A549 (cell line): ENCODE measurements at regions not wholly inside any gene's neighbourhood (a gene's known extent, or its start where the extent isn't known, plus 50 kb on each side); places are given as distances from the start of the nearest gene placed in this dataset.

Experiments
- CEBPB ChIP-seq, 2 experiments: fragments of >200 bp in 1 of 2; sonication (Bioruptor Twin) in 1 of 2; formaldehyde crosslinking in 1 of 2; IDR thresholded peaks; 2 replicates each; pipeline ENCODE4 v1.6.1; 2012 to 2016
- EHF ChIP-seq: fragments of 250-450 bp; sonication (Bioruptor Pico); IDR thresholded peaks from 2 replicates; pipeline ENCODE4 v1.5.0; 2020; ENCODE audit warnings: mild to moderate bottlenecking
- EHMT2 ChIP-seq: fragments of 200-600 bp; sonication (generic); IDR thresholded peaks from 2 replicates; pipeline ENCODE4 v1.6.1; 2016; ENCODE audit warnings: antibody characterized with exemption, low read depth, mild to moderate bottlenecking, moderate library complexity
- MAFK ChIP-seq: fragments of 450-650 bp; IDR thresholded peaks from 2 replicates; pipeline ENCODE4 v1.6.1; 2014; ENCODE audit not compliant: partially characterized antibody
- MAZ ChIP-seq: fragments of 150-350 bp; IDR thresholded peaks from 2 replicates; pipeline ENCODE4 v1.6.1; 2014; ENCODE audit warnings: antibody characterized with exemption, low read depth, low read length, borderline replicate concordance
- TF ChIP-seq, protein P1 (sequence below): fragments of 200-600 bp; sonication (generic); IDR thresholded peaks from 2 replicates; pipeline ENCODE4 v1.6.1; 2016; ENCODE audit warnings: antibody characterized with exemption, mild to moderate bottlenecking, moderate library complexity
- TF ChIP-seq, protein P2 (sequence below): fragments of >200 bp; sonication (Bioruptor Twin); formaldehyde crosslinking; IDR thresholded peaks from 3 replicates; pipeline ENCODE4 v1.5.1; 2016

DNA sequence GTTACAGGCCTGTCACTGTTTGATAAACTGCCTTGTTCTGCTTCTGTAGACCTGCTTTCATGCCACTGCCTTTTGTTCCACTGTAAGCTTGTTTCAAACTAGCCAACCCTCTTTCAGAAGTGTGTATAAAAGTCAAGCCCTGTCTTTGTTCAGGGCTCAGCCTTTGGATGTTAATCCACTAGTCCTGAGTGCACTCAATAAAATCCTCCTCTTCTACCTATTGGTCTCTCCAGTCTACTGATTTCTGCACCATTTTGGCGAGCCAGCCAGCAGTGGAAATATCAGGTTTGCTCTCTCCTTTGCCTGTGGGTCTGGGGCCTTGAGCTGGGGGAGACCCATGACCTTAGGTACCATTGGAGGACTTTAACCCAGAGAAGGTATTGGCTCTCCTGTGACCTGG, 901.6 kb upstream of the NDST4 start:
- TF ChIP-seq MAZ (no peak), CEBPB (IDR thresholded peaks at IDR 0.05) (no peak), MAFK (no peak), EHF (CRISPR knock-in tag) (no peak), EHMT2 (no peak)
- TF ChIP-seq, protein P1, sequence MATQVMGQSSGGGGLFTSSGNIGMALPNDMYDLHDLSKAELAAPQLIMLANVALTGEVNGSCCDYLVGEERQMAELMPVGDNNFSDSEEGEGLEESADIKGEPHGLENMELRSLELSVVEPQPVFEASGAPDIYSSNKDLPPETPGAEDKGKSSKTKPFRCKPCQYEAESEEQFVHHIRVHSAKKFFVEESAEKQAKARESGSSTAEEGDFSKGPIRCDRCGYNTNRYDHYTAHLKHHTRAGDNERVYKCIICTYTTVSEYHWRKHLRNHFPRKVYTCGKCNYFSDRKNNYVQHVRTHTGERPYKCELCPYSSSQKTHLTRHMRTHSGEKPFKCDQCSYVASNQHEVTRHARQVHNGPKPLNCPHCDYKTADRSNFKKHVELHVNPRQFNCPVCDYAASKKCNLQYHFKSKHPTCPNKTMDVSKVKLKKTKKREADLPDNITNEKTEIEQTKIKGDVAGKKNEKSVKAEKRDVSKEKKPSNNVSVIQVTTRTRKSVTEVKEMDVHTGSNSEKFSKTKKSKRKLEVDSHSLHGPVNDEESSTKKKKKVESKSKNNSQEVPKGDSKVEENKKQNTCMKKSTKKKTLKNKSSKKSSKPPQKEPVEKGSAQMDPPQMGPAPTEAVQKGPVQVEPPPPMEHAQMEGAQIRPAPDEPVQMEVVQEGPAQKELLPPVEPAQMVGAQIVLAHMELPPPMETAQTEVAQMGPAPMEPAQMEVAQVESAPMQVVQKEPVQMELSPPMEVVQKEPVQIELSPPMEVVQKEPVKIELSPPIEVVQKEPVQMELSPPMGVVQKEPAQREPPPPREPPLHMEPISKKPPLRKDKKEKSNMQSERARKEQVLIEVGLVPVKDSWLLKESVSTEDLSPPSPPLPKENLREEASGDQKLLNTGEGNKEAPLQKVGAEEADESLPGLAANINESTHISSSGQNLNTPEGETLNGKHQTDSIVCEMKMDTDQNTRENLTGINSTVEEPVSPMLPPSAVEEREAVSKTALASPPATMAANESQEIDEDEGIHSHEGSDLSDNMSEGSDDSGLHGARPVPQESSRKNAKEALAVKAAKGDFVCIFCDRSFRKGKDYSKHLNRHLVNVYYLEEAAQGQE: no peak
- TF ChIP-seq, protein P2, sequence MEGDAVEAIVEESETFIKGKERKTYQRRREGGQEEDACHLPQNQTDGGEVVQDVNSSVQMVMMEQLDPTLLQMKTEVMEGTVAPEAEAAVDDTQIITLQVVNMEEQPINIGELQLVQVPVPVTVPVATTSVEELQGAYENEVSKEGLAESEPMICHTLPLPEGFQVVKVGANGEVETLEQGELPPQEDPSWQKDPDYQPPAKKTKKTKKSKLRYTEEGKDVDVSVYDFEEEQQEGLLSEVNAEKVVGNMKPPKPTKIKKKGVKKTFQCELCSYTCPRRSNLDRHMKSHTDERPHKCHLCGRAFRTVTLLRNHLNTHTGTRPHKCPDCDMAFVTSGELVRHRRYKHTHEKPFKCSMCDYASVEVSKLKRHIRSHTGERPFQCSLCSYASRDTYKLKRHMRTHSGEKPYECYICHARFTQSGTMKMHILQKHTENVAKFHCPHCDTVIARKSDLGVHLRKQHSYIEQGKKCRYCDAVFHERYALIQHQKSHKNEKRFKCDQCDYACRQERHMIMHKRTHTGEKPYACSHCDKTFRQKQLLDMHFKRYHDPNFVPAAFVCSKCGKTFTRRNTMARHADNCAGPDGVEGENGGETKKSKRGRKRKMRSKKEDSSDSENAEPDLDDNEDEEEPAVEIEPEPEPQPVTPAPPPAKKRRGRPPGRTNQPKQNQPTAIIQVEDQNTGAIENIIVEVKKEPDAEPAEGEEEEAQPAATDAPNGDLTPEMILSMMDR: no peak
